Cardiac fibroblast (primary cell): ENCODE measurements at regions not wholly inside any gene's neighbourhood (a gene's known extent, or its start where the extent isn't known, plus 50 kb on each side); places are given as distances from the start of the nearest gene placed in this dataset.
"Not testable (repeated sequence)": the region's sequence is repeated elsewhere in the genome, so short reads cannot be mapped to it uniquely, and the experiment has no call there.

Experiments used
- DNase-seq, 2 donors: peaks; one replicate each; pipeline versions ENCODE4 v3.0.0 to v3.0.0-alpha.2; 2010; ENCODE audit warnings: low read depth in 2 of 2
- H3K4me3 ChIP-seq, 2 donors: replicated peaks in 1 of 2; 1 replicate in 1 of 2; 2 replicates in 1 of 2; pipeline ENCODE4 v1.5.1; 2011; ENCODE audit warnings: low read depth in 2 of 2, low read length in 2 of 2, mild to moderate bottlenecking in 2 of 2, moderate library complexity in 1 of 2
- TF ChIP-seq, protein P1 (sequence below): IDR thresholded peaks from one replicate; pipeline ENCODE4 v1.5.1; 2011; ENCODE audit warnings: low read depth, mild to moderate bottlenecking, low read length, inconsistent platforms

DNA sequence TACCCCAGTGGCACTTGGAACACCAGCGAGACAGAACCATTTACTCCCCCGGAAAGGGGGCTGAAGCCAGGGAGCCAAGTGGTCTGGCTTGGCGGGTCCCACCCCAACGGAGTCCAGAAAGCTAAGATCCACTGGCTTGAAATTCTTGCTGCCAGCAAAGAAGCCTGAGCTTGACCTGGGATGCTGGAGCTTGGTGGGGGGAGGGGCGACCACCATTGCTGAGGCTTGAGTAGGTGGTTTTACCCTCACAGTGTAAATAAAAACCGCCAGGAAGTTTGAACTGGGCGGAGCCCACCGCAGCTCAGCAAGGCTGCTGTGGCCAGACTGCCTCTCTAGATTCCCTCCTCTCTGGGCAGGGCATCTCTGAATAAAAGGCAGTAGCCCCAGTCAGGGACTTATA lies 62.8 kb downstream of the RPS24 start:
- not testable (repeated sequence) for DNase-seq, H3K4me3 ChIP-seq

DNA sequence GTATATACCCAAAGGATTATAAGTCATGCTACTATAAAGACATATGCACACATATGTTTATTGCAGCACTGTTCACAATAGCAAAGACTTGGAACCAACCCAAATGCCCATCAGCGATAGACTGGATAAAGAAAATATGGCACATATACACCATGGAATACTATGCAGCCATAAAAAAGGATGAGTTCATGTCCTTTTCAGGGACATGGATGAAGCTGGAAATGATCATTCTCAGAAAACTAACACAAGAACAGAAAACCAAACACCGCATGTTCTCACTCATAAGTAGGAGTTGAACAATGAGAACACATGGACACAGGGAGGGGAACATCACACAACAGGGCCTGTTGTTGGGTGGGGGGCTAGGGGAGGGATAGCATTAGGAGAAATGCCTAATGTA lies 68.9 kb downstream of the RPS24 start:
- not testable (repeated sequence) for H3K4me3 ChIP-seq, DNase-seq

- no peak overlapping the region for H3K4me3 ChIP-seq
- no peak for DNase-seq
- TF ChIP-seq, protein P1, sequence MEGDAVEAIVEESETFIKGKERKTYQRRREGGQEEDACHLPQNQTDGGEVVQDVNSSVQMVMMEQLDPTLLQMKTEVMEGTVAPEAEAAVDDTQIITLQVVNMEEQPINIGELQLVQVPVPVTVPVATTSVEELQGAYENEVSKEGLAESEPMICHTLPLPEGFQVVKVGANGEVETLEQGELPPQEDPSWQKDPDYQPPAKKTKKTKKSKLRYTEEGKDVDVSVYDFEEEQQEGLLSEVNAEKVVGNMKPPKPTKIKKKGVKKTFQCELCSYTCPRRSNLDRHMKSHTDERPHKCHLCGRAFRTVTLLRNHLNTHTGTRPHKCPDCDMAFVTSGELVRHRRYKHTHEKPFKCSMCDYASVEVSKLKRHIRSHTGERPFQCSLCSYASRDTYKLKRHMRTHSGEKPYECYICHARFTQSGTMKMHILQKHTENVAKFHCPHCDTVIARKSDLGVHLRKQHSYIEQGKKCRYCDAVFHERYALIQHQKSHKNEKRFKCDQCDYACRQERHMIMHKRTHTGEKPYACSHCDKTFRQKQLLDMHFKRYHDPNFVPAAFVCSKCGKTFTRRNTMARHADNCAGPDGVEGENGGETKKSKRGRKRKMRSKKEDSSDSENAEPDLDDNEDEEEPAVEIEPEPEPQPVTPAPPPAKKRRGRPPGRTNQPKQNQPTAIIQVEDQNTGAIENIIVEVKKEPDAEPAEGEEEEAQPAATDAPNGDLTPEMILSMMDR, result no peak
Observed at GRCh38 chr10:78109210-78109609, 75.5 kb downstream of the RPS24 start.

GRCh38 chr10:78115135-78115853 lies 81.6 kb downstream of the RPS24 start:
- TF ChIP-seq, protein P1, result no peak
- H3K4me3 ChIP-seq, result no peak overlapping the region
- peak in 1 of 2 donors; percentile 2 for DNase-seq

DNA sequence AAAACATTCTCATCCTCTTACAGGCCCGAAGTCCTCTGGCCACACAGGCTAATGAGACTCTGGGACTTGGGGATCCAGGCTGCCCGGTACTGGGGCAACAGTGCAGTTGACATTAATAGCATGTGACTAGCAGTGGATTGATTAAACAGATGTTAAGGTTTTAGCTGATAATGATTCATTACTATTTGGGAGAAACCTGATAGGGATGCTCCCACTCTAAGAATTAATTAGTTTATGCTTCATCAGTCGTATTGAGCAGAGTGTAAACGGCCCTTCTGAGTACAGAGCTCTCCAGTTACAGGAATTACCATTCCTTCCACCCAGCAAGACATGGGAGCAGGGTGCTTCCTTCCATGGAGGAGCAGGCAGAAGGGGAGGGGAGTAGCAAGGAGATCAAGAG lies 82.7 kb downstream of the RPS24 start:
- DNase-seq, result no peak
- no peak overlapping the region for H3K4me3 ChIP-seq
- TF ChIP-seq, protein P1, result no peak

GRCh38 chr10:78118591-78118990 lies 84.9 kb downstream of the RPS24 start:
- TF ChIP-seq, protein P1, result no peak
- no peak for DNase-seq
- H3K4me3 ChIP-seq, result no peak overlapping the region

- TF ChIP-seq, protein P1, result no peak
- no peak overlapping the region for H3K4me3 ChIP-seq
- no peak for DNase-seq
Observed at GRCh38 chr10:78121801-78122200, 88.1 kb downstream of the RPS24 start.

DNA sequence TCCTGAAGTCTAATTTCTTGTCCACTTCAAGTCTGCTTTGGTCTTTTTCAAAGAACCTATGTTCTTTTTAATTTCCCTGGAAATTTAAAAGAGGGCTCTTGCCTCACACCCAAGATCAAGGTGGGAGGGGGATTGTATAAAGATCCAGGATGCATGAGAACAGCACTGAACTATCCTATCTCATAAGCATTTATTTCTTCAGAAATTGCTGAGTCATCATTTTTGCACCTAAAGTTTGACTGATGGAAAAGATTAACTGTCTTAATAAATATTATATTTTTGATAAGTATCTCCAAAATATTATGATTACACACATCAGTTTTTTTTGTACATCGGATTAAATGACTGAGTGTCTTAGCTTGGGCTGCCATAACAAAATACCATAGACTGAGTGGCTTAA lies 90.5 kb downstream of the RPS24 start:
- DNase-seq, result no peak
- H3K4me3 ChIP-seq, result no peak overlapping the region
- TF ChIP-seq, protein P1, result no peak
